ENCODE measurements at regions not wholly inside any gene's neighbourhood (a gene's known extent, or its start where the extent isn't known, plus 50 kb on each side); places are given as distances from the start of the nearest gene placed in this dataset.

- H3K79me2 ChIP-seq (ENCODE audit: insufficient read depth, low read length): no peaks in the 10 kb centered on the region
Observed at GRCh38 chr1:73911849-73912248, 286.1 kb downstream of the LRRIQ3 start.

GRCh38 chr1:73910466-73910865 lies 287.5 kb downstream of the LRRIQ3 start:
- Histone ChIP-seq H3K27me3 (ENCODE audit: control insufficient read depth in 2 of 2, insufficient read depth in 2 of 2, low read length in 2 of 2) (no peaks in the 10 kb centered on the region), H3K4me1 (ENCODE audit: control insufficient read depth in 1 of 2, insufficient read depth in 2 of 2, low read length in 2 of 2) (no peaks in the 10 kb centered on the region), H3K36me3 (replicated peaks in 1 of 2; ENCODE audit: control insufficient read depth in 1 of 2, insufficient read depth in 2 of 2, low read length in 2 of 2) (no peaks in the 10 kb centered on the region), H3K9me3 (replicated peaks in 1 of 2; ENCODE audit: control insufficient read depth in 1 of 2, insufficient read depth in 1 of 2, low read length in 2 of 2) (peaks cover 7 to 19% of the 10 kb centered on the region in 2 donors), H3K4me2 (replicated peaks; ENCODE audit: extremely low read depth, low read length, poor library complexity, severe bottlenecking) (no peak overlapping the region), H3K27ac (ENCODE audit: low read depth in 1 of 2, low read length in 2 of 2) (no peak overlapping the region), H3K79me2 (ENCODE audit: insufficient read depth, low read length) (no peaks in the 10 kb centered on the region), H3K4me3 (replicated peaks in 1 of 3; ENCODE audit: low read depth in 2 of 3, low read length in 3 of 3) (no peak overlapping the region), H3K9ac (ENCODE audit: insufficient read depth, low read length, poor library complexity, severe bottlenecking) (no peak overlapping the region), H2AFZ (ENCODE audit: insufficient read depth, low read depth, low read length, poor library complexity, severe bottlenecking) (no peak overlapping the region), H4K20me1 (ENCODE audit: insufficient read depth, low read length) (no peaks in the 10 kb centered on the region)
- no peak for DNase-seq
- H3K27me3 Mint-ChIP-seq (ENCODE audit: low read depth in 3 of 3): peaks cover 0 to 2% (median 0%) of the 10 kb centered on the region in 3 donors
- intact Hi-C loops (cut with micrococcal nuclease): no loop called here
- no peak overlapping the region for H3K27ac Mint-ChIP-seq
- no peaks in the 10 kb centered on the region for H3K36me3 Mint-ChIP-seq
- no CpG with 5 or more reads among the region's 1 CpG for WGBS (ENCODE audit: insufficient coverage)
- peaks cover 0 to 9% (median 5%) of the 10 kb centered on the region in 7 donors for H3K9me3 Mint-ChIP-seq
- no peak overlapping the region for H3K4me3 Mint-ChIP-seq
- no peak for TF ChIP-seq CTCF (IDR thresholded peaks at IDR 0.05)
- no peaks in the 10 kb centered on the region for H3K4me1 Mint-ChIP-seq

More at GRCh38 chr1:73911849-73912248, 286.1 kb downstream of the LRRIQ3 start:
- WGBS (ENCODE audit: insufficient coverage): 100% methylated on average over 1 of the region's 1 CpG
- intact Hi-C loops (cut with micrococcal nuclease): no loop called here
- no peak overlapping the region for H3K4me3 ChIP-seq (replicated peaks in 1 of 3; ENCODE audit: low read depth in 2 of 3, low read length in 3 of 3)
- Mint-ChIP-seq H3K4me1 (no peaks in the 10 kb centered on the region), H3K27ac (no peak overlapping the region), H3K9me3 (peaks cover 0 to 8% (median 4%) of the 10 kb centered on the region in 7 donors), H3K27me3 (ENCODE audit: low read depth in 3 of 3) (peaks cover 0 to 2% (median 0%) of the 10 kb centered on the region in 3 donors), H3K36me3 (no peaks in the 10 kb centered on the region), H3K4me3 (no peak overlapping the region)
- H3K4me2 ChIP-seq (replicated peaks; ENCODE audit: extremely low read depth, low read length, poor library complexity, severe bottlenecking): no peak overlapping the region
- H3K27ac ChIP-seq (ENCODE audit: low read depth in 1 of 2, low read length in 2 of 2): no peak overlapping the region
- no peak overlapping the region for H3K9ac ChIP-seq (ENCODE audit: insufficient read depth, low read length, poor library complexity, severe bottlenecking)
- H3K9me3 ChIP-seq (replicated peaks in 1 of 2; ENCODE audit: control insufficient read depth in 1 of 2, insufficient read depth in 1 of 2, low read length in 2 of 2): peaks cover 7 to 19% of the 10 kb centered on the region in 2 donors
- no peak for DNase-seq
- no peaks in the 10 kb centered on the region for H3K4me1 ChIP-seq (ENCODE audit: control insufficient read depth in 1 of 2, insufficient read depth in 2 of 2, low read length in 2 of 2)
- no peak for TF ChIP-seq CTCF (IDR thresholded peaks at IDR 0.05)
- no peak overlapping the region for H2AFZ ChIP-seq (ENCODE audit: insufficient read depth, low read depth, low read length, poor library complexity, severe bottlenecking)
- H3K27me3 ChIP-seq (ENCODE audit: control insufficient read depth in 2 of 2, insufficient read depth in 2 of 2, low read length in 2 of 2): no peaks in the 10 kb centered on the region
- H4K20me1 ChIP-seq (ENCODE audit: insufficient read depth, low read length): no peaks in the 10 kb centered on the region
- H3K36me3 ChIP-seq (replicated peaks in 1 of 2; ENCODE audit: control insufficient read depth in 1 of 2, insufficient read depth in 2 of 2, low read length in 2 of 2): no peaks in the 10 kb centered on the region
